ENCODE measurements at regions not wholly inside any gene's neighbourhood (a gene's known extent, or its start where the extent isn't known, plus 50 kb on each side); places are given as distances from the start of the nearest gene placed in this dataset.

DNA sequence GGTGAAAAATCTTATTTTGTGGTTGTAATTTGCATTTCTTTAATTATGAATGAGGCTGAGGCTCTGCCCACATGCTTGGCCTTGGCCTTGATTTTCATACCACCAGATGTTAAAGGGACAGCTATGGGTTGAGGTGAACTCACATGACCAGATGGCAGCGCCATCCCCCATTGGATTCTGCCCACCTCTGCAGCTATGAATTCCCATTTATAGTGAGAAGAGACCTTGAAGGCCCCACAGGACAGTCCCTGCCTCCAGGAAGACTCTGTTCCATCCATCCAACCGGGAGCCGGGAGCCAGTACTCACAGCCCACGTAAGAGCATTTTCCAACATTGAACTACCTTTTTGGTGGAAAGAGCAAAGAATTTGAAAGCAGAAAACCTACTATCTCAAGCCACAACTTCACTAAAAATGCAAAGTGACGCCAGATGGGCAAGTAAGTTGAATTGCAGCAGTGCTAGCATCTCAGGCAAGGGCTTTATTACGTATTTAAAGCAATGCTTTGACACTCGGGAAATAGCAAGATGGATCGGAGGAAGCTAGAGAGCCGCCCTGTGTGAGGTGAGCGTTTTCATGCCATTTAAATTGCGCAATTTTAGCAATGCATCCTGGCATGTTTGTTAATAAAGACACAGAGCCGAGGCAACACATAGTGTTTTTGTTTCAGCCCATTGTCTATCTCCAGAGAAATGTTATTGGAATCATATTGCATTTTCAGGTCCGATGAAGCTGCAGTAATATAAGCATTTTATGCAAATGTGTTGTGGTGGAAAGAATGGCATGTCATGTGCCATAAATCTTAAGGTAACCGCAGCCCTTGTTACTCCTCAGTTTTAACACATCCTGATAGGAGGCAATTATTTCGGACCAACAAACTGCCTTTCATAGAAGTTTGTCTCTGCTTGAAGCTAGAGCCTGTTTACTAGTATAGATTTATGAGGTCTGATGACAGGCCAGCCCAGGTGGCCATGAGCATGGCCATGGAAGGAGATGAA is 273.4 kb upstream of the TNRC6C start:
- no peaks in the 10 kb centered on the region for H3K36me3 ChIP-seq (ENCODE audit: control insufficient read depth in 2 of 3, insufficient read depth in 3 of 3, low read length in 3 of 3)
- DNase-seq (no peak), ATAC-seq (no peak)
- no peak overlapping the region for H3K4me3 ChIP-seq (ENCODE audit: low read length)
- peaks cover 0 to 16% (median 0%) of the 10 kb centered on the region in 5 donors for H3K36me3 Mint-ChIP-seq
- H3K9me3 ChIP-seq (ENCODE audit: control insufficient read depth in 2 of 3, low read length in 3 of 3), result no peaks in the 10 kb centered on the region
- intact Hi-C loops (cut with micrococcal nuclease), result no loop called here
- no peak overlapping the region for H3K27ac ChIP-seq (ENCODE audit: low read depth, low read length)
- no peaks in the 10 kb centered on the region for H3K27me3 ChIP-seq (ENCODE audit: control insufficient read depth in 2 of 2, insufficient read depth in 2 of 2, low read length in 2 of 2)
- no peak overlapping the region for H3K27ac Mint-ChIP-seq
- ChIA-PET CTCF (no interaction called here), POLR2A (interaction anchor here (0.6 to 0.9 kb wide), 2 partner anchors 18 to 134 kb away, joined by 3 read pairs; no protein-coding TSS in a partner anchor)
- peaks cover 0 to 7% (median 0%) of the 10 kb centered on the region in 5 donors for H3K27me3 Mint-ChIP-seq
- peaks cover 0 to 4% (median 0%) of the 10 kb centered on the region in 11 donors for H3K9me3 Mint-ChIP-seq
- H3K4me1 ChIP-seq (ENCODE audit: control insufficient read depth in 2 of 2, insufficient read depth in 2 of 2, low read length in 2 of 2), result peaks cover 0 to under 1% of the 10 kb centered on the region in 2 donors
- H3K4me1 Mint-ChIP-seq, result peaks cover 0 to 12% (median under 1%) of the 10 kb centered on the region in 7 donors
- peak overlapping the region in 1 of 10 donors; percentile 38 for H3K4me3 Mint-ChIP-seq

DNA sequence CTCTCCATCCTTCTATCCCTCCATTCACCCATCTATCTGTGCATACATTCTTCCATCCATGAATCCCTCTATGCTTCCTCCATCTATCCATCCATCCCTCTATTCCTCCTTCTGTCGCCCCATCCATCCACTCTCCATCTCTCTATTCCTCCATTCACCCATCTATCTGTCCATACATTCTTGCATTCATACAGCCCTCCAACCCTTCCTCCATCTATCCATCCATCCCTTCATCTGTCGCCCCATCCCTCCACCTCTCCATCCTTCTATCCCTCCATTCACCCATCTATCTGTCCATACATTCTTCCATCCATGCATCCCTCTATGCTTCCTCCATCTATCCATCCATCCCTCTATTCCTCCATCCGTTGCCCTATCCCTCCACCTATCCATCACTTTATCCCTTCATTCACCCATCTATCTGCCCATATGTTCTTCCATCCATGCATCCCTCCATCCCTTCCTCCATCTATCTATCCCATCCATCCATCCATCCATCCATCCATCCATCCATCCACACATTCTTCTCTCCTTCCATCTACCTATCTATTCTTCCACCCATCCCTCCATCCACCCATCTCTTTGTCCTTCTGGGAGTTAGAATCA is 272.5 kb upstream of the TNRC6C start:
- intact Hi-C loops (cut with micrococcal nuclease), result no loop called here
- Histone ChIP-seq H3K4me1 (ENCODE audit: control insufficient read depth in 2 of 2, insufficient read depth in 2 of 2, low read length in 2 of 2) (peaks cover 5 to 7% of the 10 kb centered on the region in 2 donors), H3K4me3 (ENCODE audit: low read length) (no peak overlapping the region), H3K27ac (ENCODE audit: low read depth, low read length) (no peak overlapping the region), H3K36me3 (ENCODE audit: control insufficient read depth in 2 of 3, insufficient read depth in 3 of 3, low read length in 3 of 3) (no peaks in the 10 kb centered on the region), H3K9me3 (ENCODE audit: control insufficient read depth in 2 of 3, low read length in 3 of 3) (no peaks in the 10 kb centered on the region), H3K27me3 (ENCODE audit: control insufficient read depth in 2 of 2, insufficient read depth in 2 of 2, low read length in 2 of 2) (no peaks in the 10 kb centered on the region)
- Mint-ChIP-seq H3K27me3 (peaks cover 0 to 7% (median 0%) of the 10 kb centered on the region in 5 donors), H3K27ac (no peak overlapping the region), H3K4me1 (peaks cover 0 to 15% (median 9%) of the 10 kb centered on the region in 7 donors), H3K36me3 (peaks cover 0 to 17% (median 0%) of the 10 kb centered on the region in 5 donors), H3K4me3 (peak overlapping the region in 1 of 10 donors; percentile 38), H3K9me3 (peaks cover 0 to 4% (median 0%) of the 10 kb centered on the region in 11 donors)
- ChIA-PET POLR2A (no interaction called here), CTCF (no interaction called here)
- ATAC-seq (no peak), DNase-seq (no peak)

DNA sequence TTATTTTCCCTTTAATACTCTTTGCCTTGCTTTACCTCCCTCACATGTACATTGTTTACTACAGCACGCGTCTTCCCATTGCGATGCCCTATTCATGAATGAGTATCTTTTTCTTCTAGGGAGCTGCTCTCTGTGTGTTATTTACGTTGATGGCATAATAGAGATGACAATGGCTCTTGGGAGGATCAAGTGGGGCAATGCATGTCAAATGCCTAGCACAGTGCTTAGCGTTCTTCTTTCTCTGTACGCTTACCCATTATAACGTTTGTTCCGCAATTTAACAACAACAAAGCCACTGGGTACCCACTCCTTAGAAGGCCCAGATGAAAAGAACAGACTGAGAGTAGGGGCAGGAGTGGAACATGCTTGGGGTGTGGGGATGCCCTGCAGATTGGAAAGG is 271.6 kb upstream of the TNRC6C start:
- no peak overlapping the region for H3K4me3 Mint-ChIP-seq
- no peak for DNase-seq

DNA sequence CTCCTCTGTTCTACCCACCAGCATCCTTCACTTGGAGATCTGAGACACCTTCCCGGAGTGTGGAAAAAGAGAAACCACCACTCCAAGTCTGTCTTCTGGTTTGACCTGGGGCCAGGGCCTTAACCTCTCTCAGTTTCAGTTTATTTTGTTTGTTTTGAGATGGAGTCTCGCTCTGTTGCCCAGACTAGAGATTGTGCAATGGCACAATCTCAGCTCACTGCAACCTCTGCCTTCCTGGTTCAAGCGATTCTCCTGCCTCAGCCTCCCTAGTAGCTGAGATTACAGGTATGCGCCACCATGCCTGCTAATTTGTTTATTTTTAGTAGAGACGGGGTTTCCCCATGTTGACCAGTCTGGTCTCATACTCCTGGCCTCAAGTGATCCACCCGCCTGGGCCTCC is 271.1 kb upstream of the TNRC6C start:
- no peak overlapping the region for H3K4me3 ChIP-seq (ENCODE audit: low read length)
- ChIA-PET CTCF (no interaction called here), POLR2A (interaction anchor here (0.7 kb wide), 1 partner anchor 183 kb away, joined by 3 read pairs; no protein-coding TSS in a partner anchor)

More for the DNA sequence above, 271.6 kb upstream of the TNRC6C start:
- CTCF ChIA-PET, result no interaction called here
- Mint-ChIP-seq H3K27me3 (peaks cover 0 to 7% (median 0%) of the 10 kb centered on the region in 5 donors), H3K36me3 (peaks cover 0 to 17% (median 0%) of the 10 kb centered on the region in 5 donors), H3K27ac (no peak overlapping the region), H3K4me1 (peaks cover 5 to 21% (median 15%) of the 10 kb centered on the region in 7 donors), H3K9me3 (peaks cover 0 to 4% (median 0%) of the 10 kb centered on the region in 11 donors)
- POLR2A ChIA-PET, result interaction anchor here (0.7 kb wide), 1 partner anchor 183 kb away, joined by 3 read pairs; no protein-coding TSS in a partner anchor
- H3K9me3 ChIP-seq (ENCODE audit: control insufficient read depth in 2 of 3, low read length in 3 of 3), result no peaks in the 10 kb centered on the region
- H3K27me3 ChIP-seq (ENCODE audit: control insufficient read depth in 2 of 2, insufficient read depth in 2 of 2, low read length in 2 of 2), result no peaks in the 10 kb centered on the region
- no peak overlapping the region for H3K27ac ChIP-seq (ENCODE audit: low read depth, low read length)
- no peak overlapping the region for H3K4me3 ChIP-seq (ENCODE audit: low read length)
- no peak for ATAC-seq
- no peaks in the 10 kb centered on the region for H3K36me3 ChIP-seq (ENCODE audit: control insufficient read depth in 2 of 3, insufficient read depth in 3 of 3, low read length in 3 of 3)
- peaks cover 5 to 9% of the 10 kb centered on the region in 2 donors for H3K4me1 ChIP-seq (ENCODE audit: control insufficient read depth in 2 of 2, insufficient read depth in 2 of 2, low read length in 2 of 2)
- intact Hi-C loops (cut with micrococcal nuclease), result no loop called here

DNA sequence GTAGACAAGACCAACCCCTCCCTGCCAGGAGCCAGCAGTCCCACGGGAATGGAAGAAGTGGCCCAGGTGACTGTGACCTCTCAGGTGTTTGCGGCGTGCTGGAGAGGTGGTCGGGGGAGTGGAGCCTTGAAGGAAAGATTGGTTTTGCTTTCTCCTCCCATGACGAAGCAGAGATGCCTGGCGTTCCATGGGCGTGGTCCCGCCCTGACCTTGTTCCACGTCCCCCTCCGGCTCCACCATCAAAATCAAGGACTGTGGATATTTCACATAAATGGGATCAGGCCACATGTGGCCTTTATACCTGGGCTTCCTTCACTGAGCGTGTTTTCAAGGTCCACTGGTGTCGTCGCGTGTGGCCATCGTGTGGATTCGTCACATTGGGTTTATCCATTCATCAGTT is 270.6 kb upstream of the TNRC6C start:
- intact Hi-C loops (cut with micrococcal nuclease), result no loop called here
- ChIA-PET CTCF (no interaction called here), POLR2A (no interaction called here)
- H3K9me3 Mint-ChIP-seq, result peaks cover 0 to 4% (median 0%) of the 10 kb centered on the region in 11 donors
- H3K9me3 ChIP-seq (ENCODE audit: control insufficient read depth in 2 of 3, low read length in 3 of 3), result no peaks in the 10 kb centered on the region
- H3K27me3 Mint-ChIP-seq, result peaks cover 0 to 9% (median 3%) of the 10 kb centered on the region in 5 donors
- H3K4me3 Mint-ChIP-seq, result no peak overlapping the region
- ATAC-seq, result no peak
- H3K4me3 ChIP-seq (ENCODE audit: low read length), result no peak overlapping the region
- no peak overlapping the region for H3K27ac ChIP-seq (ENCODE audit: low read depth, low read length)
- no peaks in the 10 kb centered on the region for H3K36me3 ChIP-seq (ENCODE audit: control insufficient read depth in 2 of 3, insufficient read depth in 3 of 3, low read length in 3 of 3)
- H3K27me3 ChIP-seq (ENCODE audit: control insufficient read depth in 2 of 2, insufficient read depth in 2 of 2, low read length in 2 of 2), result no peaks in the 10 kb centered on the region
- DNase-seq, result no peak
- H3K4me1 Mint-ChIP-seq, result peaks cover 11 to 29% (median 22%) of the 10 kb centered on the region in 7 donors
- H3K4me1 ChIP-seq (ENCODE audit: control insufficient read depth in 2 of 2, insufficient read depth in 2 of 2, low read length in 2 of 2), result peaks cover 5 to 9% of the 10 kb centered on the region in 2 donors
- no peak overlapping the region for H3K27ac Mint-ChIP-seq
- H3K36me3 Mint-ChIP-seq, result peaks cover 0 to 15% (median 0%) of the 10 kb centered on the region in 5 donors

More for the DNA sequence above, 271.1 kb upstream of the TNRC6C start:
- H3K9me3 ChIP-seq (ENCODE audit: control insufficient read depth in 2 of 3, low read length in 3 of 3), result no peaks in the 10 kb centered on the region
- Mint-ChIP-seq H3K4me1 (peaks cover 10 to 24% (median 20%) of the 10 kb centered on the region in 7 donors), H3K27ac (no peak overlapping the region), H3K9me3 (peaks cover 0 to 4% (median 0%) of the 10 kb centered on the region in 11 donors), H3K4me3 (no peak overlapping the region), H3K36me3 (peaks cover 0 to 17% (median 0%) of the 10 kb centered on the region in 5 donors), H3K27me3 (peaks cover 0 to 9% (median 0%) of the 10 kb centered on the region in 5 donors)
- no peak for DNase-seq
- no peak for ATAC-seq
- H3K36me3 ChIP-seq (ENCODE audit: control insufficient read depth in 2 of 3, insufficient read depth in 3 of 3, low read length in 3 of 3), result no peaks in the 10 kb centered on the region
- no peak overlapping the region for H3K27ac ChIP-seq (ENCODE audit: low read depth, low read length)
- intact Hi-C loops (cut with micrococcal nuclease), result no loop called here
- peaks cover 5 to 9% of the 10 kb centered on the region in 2 donors for H3K4me1 ChIP-seq (ENCODE audit: control insufficient read depth in 2 of 2, insufficient read depth in 2 of 2, low read length in 2 of 2)
- H3K27me3 ChIP-seq (ENCODE audit: control insufficient read depth in 2 of 2, insufficient read depth in 2 of 2, low read length in 2 of 2), result no peaks in the 10 kb centered on the region

DNA sequence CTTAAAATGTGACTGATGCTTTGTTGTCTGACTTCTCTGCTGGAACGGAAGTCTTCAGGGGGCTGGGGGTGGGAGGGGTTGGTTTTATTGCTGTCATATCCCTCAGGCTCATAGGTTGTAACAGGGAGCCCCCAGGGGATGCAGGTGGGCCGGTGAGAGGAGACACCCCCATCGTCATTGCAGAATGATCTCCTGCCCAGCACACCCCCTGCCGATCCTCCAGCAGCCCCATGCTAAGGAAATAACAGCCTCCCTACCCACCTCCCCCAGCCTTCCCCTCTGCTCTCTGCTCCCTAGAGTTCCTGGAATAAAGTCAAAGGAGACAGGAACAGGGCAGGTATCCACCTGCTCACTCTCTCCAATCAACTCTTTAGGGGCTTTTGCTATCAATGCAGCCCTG is 270.1 kb upstream of the TNRC6C start:
- no peaks in the 10 kb centered on the region for H3K9me3 ChIP-seq (ENCODE audit: control insufficient read depth in 2 of 3, low read length in 3 of 3)
- no peak for ATAC-seq
- Mint-ChIP-seq H3K4me3 (no peak overlapping the region), H3K36me3 (peaks cover 0 to 15% (median 0%) of the 10 kb centered on the region in 5 donors), H3K27ac (no peak overlapping the region), H3K4me1 (peaks cover 11 to 30% (median 23%) of the 10 kb centered on the region in 7 donors), H3K9me3 (peaks cover 0 to 4% (median 0%) of the 10 kb centered on the region in 11 donors), H3K27me3 (peaks cover 0 to 9% (median 4%) of the 10 kb centered on the region in 5 donors)
- no peak overlapping the region for H3K4me3 ChIP-seq (ENCODE audit: low read length)
- H3K36me3 ChIP-seq (ENCODE audit: control insufficient read depth in 2 of 3, insufficient read depth in 3 of 3, low read length in 3 of 3), result no peaks in the 10 kb centered on the region
- no peaks in the 10 kb centered on the region for H3K27me3 ChIP-seq (ENCODE audit: control insufficient read depth in 2 of 2, insufficient read depth in 2 of 2, low read length in 2 of 2)
- CTCF ChIA-PET, result no interaction called here
- H3K4me1 ChIP-seq (ENCODE audit: control insufficient read depth in 2 of 2, insufficient read depth in 2 of 2, low read length in 2 of 2), result peaks cover 5 to 9% of the 10 kb centered on the region in 2 donors
- no peak for DNase-seq
- intact Hi-C loops (cut with micrococcal nuclease), result no loop called here
- POLR2A ChIA-PET, result no interaction called here
- H3K27ac ChIP-seq (ENCODE audit: low read depth, low read length), result no peak overlapping the region
